Trophoblast cell (in vitro differentiated cells and primary cell): ENCODE measurements at regions not wholly inside any gene's neighbourhood (a gene's known extent, or its start where the extent isn't known, plus 50 kb on each side); places are given as distances from the start of the nearest gene placed in this dataset.

ENCODE experiments used
- DNase-seq, 2 donors: peaks; one replicate each; pipeline ENCODE4 v3.0.0-alpha.2; 2016
- H2AFZ ChIP-seq: 2 replicates; pipeline ENCODE4 v1.6.1; 2013; ENCODE audit warnings: low read length, moderate library complexity, mild to moderate bottlenecking; ENCODE audit not compliant: insufficient read depth, poor library complexity
- H2AK5ac ChIP-seq: 2 replicates; pipeline ENCODE4 v1.6.1; 2013; ENCODE audit warnings: mild to moderate bottlenecking, low read length
- H2BK120ac ChIP-seq: 2 replicates; pipeline ENCODE4 v1.6.1; 2013; ENCODE audit warnings: low read length, mild to moderate bottlenecking, moderate library complexity; ENCODE audit not compliant: insufficient read depth, poor library complexity
- H2BK12ac ChIP-seq: 2 replicates; pipeline ENCODE4 v1.6.1; 2013; ENCODE audit warnings: mild to moderate bottlenecking, low read length, moderate library complexity
- H2BK5ac ChIP-seq: 2 replicates; pipeline ENCODE4 v1.6.1; 2013; ENCODE audit warnings: low read length, low read depth, moderate library complexity, mild to moderate bottlenecking; ENCODE audit not compliant: poor library complexity
- H3K14ac ChIP-seq: 2 replicates; pipeline ENCODE4 v1.6.1; 2013; ENCODE audit warnings: mild to moderate bottlenecking, low read length
- H3K18ac ChIP-seq: 2 replicates; pipeline ENCODE4 v1.6.1; 2013; ENCODE audit warnings: mild to moderate bottlenecking, low read length
- H3K23ac ChIP-seq: 2 replicates; pipeline ENCODE4 v1.6.1; 2013; ENCODE audit warnings: low read length
- H3K27ac ChIP-seq: 2 replicates; pipeline ENCODE4 v1.5.1; 2013; ENCODE audit warnings: low read depth, mild to moderate bottlenecking, inconsistent platforms, low read length, moderate library complexity
- H3K27me3 ChIP-seq: 2 replicates; pipeline ENCODE4 v1.6.1; 2013; ENCODE audit warnings: inconsistent platforms, mild to moderate bottlenecking, low read length, moderate library complexity; ENCODE audit not compliant: insufficient read depth
- H3K36me3 ChIP-seq, 2 experiments: 1 replicate in 1 of 2; 2 replicates in 1 of 2; pipeline ENCODE4 v1.6.1; 2013; ENCODE audit warnings: low read length in 2 of 2, mild to moderate bottlenecking in 2 of 2, moderate library complexity in 1 of 2; ENCODE audit not compliant: insufficient read depth in 2 of 2, control insufficient read depth in 1 of 2
- H3K4ac ChIP-seq: 2 replicates; pipeline ENCODE4 v1.6.1; 2013; ENCODE audit warnings: low read depth, mild to moderate bottlenecking, low read length, moderate library complexity
- H3K4me1 ChIP-seq, 2 experiments: 1 replicate in 1 of 2; 2 replicates in 1 of 2; pipeline ENCODE4 v1.6.1; 2013; ENCODE audit warnings: low read length in 2 of 2, mild to moderate bottlenecking in 2 of 2, moderate library complexity in 1 of 2; ENCODE audit not compliant: insufficient read depth in 2 of 2, control insufficient read depth in 1 of 2
- H3K4me2 ChIP-seq: 2 replicates; pipeline ENCODE4 v1.6.1; 2013; ENCODE audit warnings: inconsistent platforms, mild to moderate bottlenecking, low read length, moderate library complexity
- H3K4me3 ChIP-seq: 2 replicates; pipeline ENCODE4 v1.5.1; 2013; ENCODE audit warnings: mild to moderate bottlenecking, low read depth, low read length, inconsistent platforms
- H3K79me1 ChIP-seq: one replicate; pipeline ENCODE4 v1.6.1; 2013; ENCODE audit warnings: low read length
- H3K79me2 ChIP-seq: 2 replicates; pipeline ENCODE4 v1.6.1; 2013; ENCODE audit warnings: low read length, mild to moderate bottlenecking; ENCODE audit not compliant: control insufficient read depth, insufficient read depth, poor library complexity
- H3K9ac ChIP-seq: 2 replicates; pipeline ENCODE4 v1.6.1; 2013; ENCODE audit warnings: mild to moderate bottlenecking, low read length
- H3K9me3 ChIP-seq: 2 replicates; pipeline ENCODE4 v1.6.1; 2013; ENCODE audit warnings: low read depth, mild to moderate bottlenecking, control low read depth, inconsistent platforms, low read length; ENCODE audit not compliant: insufficient read depth
- H4K12ac ChIP-seq: 2 replicates; pipeline ENCODE4 v1.6.1; 2013; ENCODE audit warnings: low read depth, mild to moderate bottlenecking, low read length, moderate library complexity
- H4K8ac ChIP-seq: 2 replicates; pipeline ENCODE4 v1.6.1; 2013; ENCODE audit warnings: low read depth, mild to moderate bottlenecking, low read length, moderate library complexity
- H4K91ac ChIP-seq: one replicate; pipeline ENCODE4 v1.6.1; 2013; ENCODE audit warnings: low read depth, mild to moderate bottlenecking, low read length, moderate library complexity
- WGBS: extraction: QIAGEN DNeasy Blood & Tissue Kit; methylation state at CpG from one replicate; pipeline ENCODE4 v1.1.7; 2013; ENCODE audit warnings: missing lambda C conversion rate; ENCODE audit not compliant: insufficient read length, insufficient coverage; ENCODE audit errors: extremely low coverage; 5-methylcytosine and 5-hydroxymethylcytosine counted together

- H3K9ac ChIP-seq, result no peak overlapping the region
- no peak overlapping the region for H3K23ac ChIP-seq
- H4K12ac ChIP-seq, result no peak overlapping the region
- H3K18ac ChIP-seq, result no peak overlapping the region
- H2AK5ac ChIP-seq, result no peak overlapping the region
- H2BK12ac ChIP-seq, result peak overlapping the region; percentile 43
- peaks cover 7 to 15% of the 10 kb centered on the region in 2 experiments for H3K4me1 ChIP-seq
- H3K79me1 ChIP-seq, result peaks cover 4% of the 10 kb centered on the region
- no peak overlapping the region for H3K27ac ChIP-seq
- no peaks in the 10 kb centered on the region for H3K9me3 ChIP-seq
- H3K36me3 ChIP-seq, result no peaks in the 10 kb centered on the region
- no peak overlapping the region for H2BK120ac ChIP-seq
- H3K4ac ChIP-seq, result no peak overlapping the region
- no peak overlapping the region for H2BK5ac ChIP-seq
- no peaks in the 10 kb centered on the region for H3K27me3 ChIP-seq
- H3K14ac ChIP-seq, result no peak overlapping the region
- DNase-seq, result no peak
- H3K4me2 ChIP-seq, result no peak overlapping the region
- no peak overlapping the region for H4K8ac ChIP-seq
- no peak overlapping the region for H4K91ac ChIP-seq
- no peak overlapping the region for H2AFZ ChIP-seq
- no CpG with 5 or more reads among the region's 7 CpGs for WGBS
- H3K79me2 ChIP-seq, result no peaks in the 10 kb centered on the region
- no peak overlapping the region for H3K4me3 ChIP-seq
Measured at GRCh38 chr7:47649919-47650318, 68.0 kb upstream of the TNS3 start.

- no CpG with 5 or more reads among the region's 7 CpGs for WGBS
- Histone ChIP-seq H2AK5ac (no peak overlapping the region), H3K14ac (no peak overlapping the region)
Measured at GRCh38 chr7:47648275-47648925, 66.5 kb upstream of the TNS3 start.

GRCh38 chr7:47647918-47648250 is 66.0 kb upstream of the TNS3 start:
- H3K4me3 ChIP-seq, result no peak overlapping the region
- WGBS, result no CpG with 5 or more reads among the region's 2 CpGs
- DNase-seq, result no peak

More at GRCh38 chr7:47648275-47648925, 66.5 kb upstream of the TNS3 start:
- Histone ChIP-seq H4K12ac (no peak overlapping the region), H3K79me2 (no peaks in the 10 kb centered on the region), H3K36me3 (no peaks in the 10 kb centered on the region), H3K27ac (no peak overlapping the region), H2BK120ac (no peak overlapping the region), H3K27me3 (no peaks in the 10 kb centered on the region), H3K9me3 (no peaks in the 10 kb centered on the region), H4K8ac (no peak overlapping the region), H2AFZ (no peak overlapping the region), H3K4me3 (no peak overlapping the region), H3K4ac (no peak overlapping the region), H3K4me2 (no peak overlapping the region), H2BK5ac (no peak overlapping the region), H3K18ac (no peak overlapping the region), H3K79me1 (peaks cover 4% of the 10 kb centered on the region), H3K9ac (no peak overlapping the region), H3K4me1 (peaks cover 7 to 10% of the 10 kb centered on the region in 2 experiments), H3K23ac (no peak overlapping the region), H2BK12ac (no peak overlapping the region), H4K91ac (peak overlapping the region; percentile 38)
- no peak for DNase-seq

GRCh38 chr7:47647181-47647917 is 65.4 kb upstream of the TNS3 start:
- H2AK5ac ChIP-seq, result no peak overlapping the region
- H3K4me2 ChIP-seq, result no peak overlapping the region
- no peak overlapping the region for H2BK5ac ChIP-seq
- H3K23ac ChIP-seq, result no peak overlapping the region
- peak overlapping the region; percentile 15 for H4K91ac ChIP-seq
- no peak overlapping the region for H2AFZ ChIP-seq
- no peaks in the 10 kb centered on the region for H3K27me3 ChIP-seq
- peak overlapping the region; percentile 11 for H2BK12ac ChIP-seq
- H4K8ac ChIP-seq, result no peak overlapping the region
- no CpG with 5 or more reads among the region's 9 CpGs for WGBS
- no peak overlapping the region for H3K9ac ChIP-seq
- peaks cover 4% of the 10 kb centered on the region for H3K79me1 ChIP-seq
- no peaks in the 10 kb centered on the region for H3K79me2 ChIP-seq
- H4K12ac ChIP-seq, result no peak overlapping the region
- H2BK120ac ChIP-seq, result peak overlapping the region; percentile 2
- H3K4me1 ChIP-seq, result peaks cover 7 to 9% of the 10 kb centered on the region in 2 experiments
- no peak overlapping the region for H3K18ac ChIP-seq
- H3K4ac ChIP-seq, result no peak overlapping the region
- no peak overlapping the region for H3K4me3 ChIP-seq
- no peak for DNase-seq
- H3K14ac ChIP-seq, result peak overlapping the region; percentile 54
- no peak overlapping the region for H3K27ac ChIP-seq
- no peaks in the 10 kb centered on the region for H3K9me3 ChIP-seq
- H3K36me3 ChIP-seq, result no peaks in the 10 kb centered on the region

More at GRCh38 chr7:47647918-47648250, 66.0 kb upstream of the TNS3 start:
- Histone ChIP-seq H4K91ac (no peak overlapping the region), H2AK5ac (no peak overlapping the region), H3K14ac (no peak overlapping the region), H4K12ac (no peak overlapping the region), H2AFZ (no peak overlapping the region), H2BK120ac (no peak overlapping the region), H3K79me1 (peaks cover 4% of the 10 kb centered on the region), H3K27ac (no peak overlapping the region), H3K36me3 (no peaks in the 10 kb centered on the region), H2BK12ac (no peak overlapping the region), H3K9me3 (no peaks in the 10 kb centered on the region), H3K4ac (no peak overlapping the region), H2BK5ac (no peak overlapping the region), H3K23ac (no peak overlapping the region), H3K79me2 (no peaks in the 10 kb centered on the region), H3K4me2 (no peak overlapping the region), H4K8ac (no peak overlapping the region), H3K18ac (no peak overlapping the region), H3K4me1 (peaks cover 7 to 9% of the 10 kb centered on the region in 2 experiments), H3K9ac (no peak overlapping the region), H3K27me3 (no peaks in the 10 kb centered on the region)
